ENCODE measurements at regions not wholly inside any gene's neighbourhood (a gene's known extent, or its start where the extent isn't known, plus 50 kb on each side); places are given as distances from the start of the nearest gene placed in this dataset.
A peak's percentile ranks its signal among the peaks of the same experiment; 100 is the strongest.

DNA sequence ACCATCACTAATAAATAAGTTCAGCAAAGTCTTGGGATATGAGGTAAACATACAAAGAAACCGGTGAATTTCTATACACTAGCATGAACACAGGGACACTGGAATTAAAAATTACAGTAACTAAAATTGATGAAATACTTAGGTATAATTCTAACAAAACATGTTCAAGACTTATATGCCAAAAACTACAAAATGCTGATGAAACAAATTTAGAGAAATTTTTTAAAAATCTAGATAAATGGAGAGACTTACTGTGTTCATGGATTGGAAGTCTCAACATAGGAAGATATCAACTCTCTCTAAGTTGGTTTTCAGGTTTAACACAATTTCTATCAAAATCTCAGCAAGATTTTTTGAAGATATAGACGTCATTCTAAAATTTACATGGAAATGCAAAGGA lies 128.8 kb upstream of the RET start:
- Histone ChIP-seq H3K36me3 (ENCODE audit: control insufficient read depth, insufficient read depth, low read length) (no peaks in the 10 kb centered on the region), H3K14ac (replicated peaks; ENCODE audit: low read depth, low read length) (no peak overlapping the region), H4K5ac (ENCODE audit: low read depth, low read length) (no peak overlapping the region), H3K56ac (ENCODE audit: extremely low read depth, insufficient read depth, low read length) (no peak overlapping the region), H3K9me1 (ENCODE audit: insufficient read depth, low read length) (no peaks in the 10 kb centered on the region), H3K4ac (ENCODE audit: low read depth, low read length) (no peak overlapping the region), H2BK120ac (ENCODE audit: low read depth, low read length) (no peak overlapping the region), H3K9ac (ENCODE audit: low read depth, low read length) (no peak overlapping the region), H2AK9ac (replicated peaks; ENCODE audit: low read depth, low read length, poor library complexity) (no peak overlapping the region), H3K27ac (ENCODE audit: insufficient read depth, low read length) (no peak overlapping the region), H2BK20ac (ENCODE audit: low read depth, low read length) (no peak overlapping the region), H4K91ac (ENCODE audit: insufficient read depth, low read depth, low read length) (no peak overlapping the region), H3K4me3 (ENCODE audit: insufficient read depth, low read depth, low read length) (no peak overlapping the region), H3K27me3 (ENCODE audit: control insufficient read depth, insufficient read depth, low read length) (peaks cover 16% of the 10 kb centered on the region; the same call in 1 of the 2 replicates), H3K4me2 (ENCODE audit: low read depth, low read length) (no peak overlapping the region), H2AK5ac (ENCODE audit: low read depth, low read length) (no peak overlapping the region), H4K8ac (ENCODE audit: low read depth in 2 of 2, low read length in 2 of 2) (no peak overlapping the region), H3K79me1 (ENCODE audit: low read depth in 1 of 2, low read length in 2 of 2) (no peaks in the 10 kb centered on the region), H3K9me3 (ENCODE audit: control insufficient read depth, insufficient read depth, low read length) (no peaks in the 10 kb centered on the region), H4K20me1 (ENCODE audit: insufficient read depth, low read length) (no peaks in the 10 kb centered on the region), H3K23ac (ENCODE audit: low read depth, low read length) (no peak overlapping the region), H2AFZ (replicated peaks; ENCODE audit: low read length, poor library complexity) (no peak overlapping the region), H2BK15ac (ENCODE audit: low read depth, low read length) (no peak overlapping the region), H3K4me1 (ENCODE audit: control insufficient read depth, insufficient read depth, low read length) (no peaks in the 10 kb centered on the region), H2BK5ac (ENCODE audit: low read depth, low read length, poor library complexity, severe bottlenecking) (no peak overlapping the region), H3K18ac (ENCODE audit: low read depth, low read length) (no peak overlapping the region)
- BruUV-seq (replicated peaks), result no TSS peak
- CTCF ChIA-PET, result no interaction called here
- intact Hi-C loops (cut with micrococcal nuclease) (no loop called here), in situ Hi-C loops (cut with MboI; ENCODE audit: low sequenced_read_pairs) (no loop called here), dilution Hi-C loops (cut with HindIII; ENCODE audit: low sequenced_read_pairs, unreplicated experiment) (no loop called here)
- DNase-seq, result no peak
- ATAC-seq (ENCODE audit: low read depth), result no peak
- no peak for TF ChIP-seq RFX5 (IDR thresholded peaks at IDR 0.05; ENCODE audit: low read depth, low read length)
- no peak for TF ChIP-seq BHLHE40 (IDR thresholded peaks at IDR 0.05; ENCODE audit: low read depth, low read length)
- TF ChIP-seq, protein P1, sequence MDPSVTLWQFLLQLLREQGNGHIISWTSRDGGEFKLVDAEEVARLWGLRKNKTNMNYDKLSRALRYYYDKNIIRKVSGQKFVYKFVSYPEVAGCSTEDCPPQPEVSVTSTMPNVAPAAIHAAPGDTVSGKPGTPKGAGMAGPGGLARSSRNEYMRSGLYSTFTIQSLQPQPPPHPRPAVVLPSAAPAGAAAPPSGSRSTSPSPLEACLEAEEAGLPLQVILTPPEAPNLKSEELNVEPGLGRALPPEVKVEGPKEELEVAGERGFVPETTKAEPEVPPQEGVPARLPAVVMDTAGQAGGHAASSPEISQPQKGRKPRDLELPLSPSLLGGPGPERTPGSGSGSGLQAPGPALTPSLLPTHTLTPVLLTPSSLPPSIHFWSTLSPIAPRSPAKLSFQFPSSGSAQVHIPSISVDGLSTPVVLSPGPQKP (IDR thresholded peaks at IDR 0.05; ENCODE audit: borderline replicate concordance, low read depth, low read length), result no peak
- TF ChIP-seq MAFK (IDR thresholded peaks at IDR 0.05; ENCODE audit: low read depth, low read length), result peak; percentile 54; the same call in 1 of the 2 replicates
- no peak for TF ChIP-seq CEBPB (IDR thresholded peaks at IDR 0.05; ENCODE audit: low read depth, low read length)
- no peak for TF ChIP-seq POLR2A (IDR thresholded peaks at IDR 0.05; ENCODE audit: low read depth, low read length)
- POLR2A ChIA-PET (ENCODE audit: unreplicated experiment), result no interaction called here
- WGBS, 2 experiments (ENCODE audit: extremely low coverage in 2 of 2, insufficient read length in 1 of 2), result no CpG with 5 or more reads among the region's 2 CpGs

All from IMR-90 (cell line).